C4-2B (cell line): ENCODE measurements at regions not wholly inside any gene's neighbourhood (a gene's known extent, or its start where the extent isn't known, plus 50 kb on each side); places are given as distances from the start of the nearest gene placed in this dataset.

Source experiments
- H3K27ac ChIP-seq: fragments of 450-650 bp; 2 replicates; pipeline ENCODE4 v1.5.1; 2017
- ZFX ChIP-seq: fragments of 450-650 bp; IDR thresholded peaks from 2 replicates; pipeline ENCODE4 v1.6.1; 2017
- TF ChIP-seq, protein P1 (sequence below): fragments of 450-650 bp; conservative IDR thresholded peaks from 2 replicates; pipeline ENCODE4 v1.5.1; 2017; ENCODE audit warnings: mild to moderate bottlenecking

DNA sequence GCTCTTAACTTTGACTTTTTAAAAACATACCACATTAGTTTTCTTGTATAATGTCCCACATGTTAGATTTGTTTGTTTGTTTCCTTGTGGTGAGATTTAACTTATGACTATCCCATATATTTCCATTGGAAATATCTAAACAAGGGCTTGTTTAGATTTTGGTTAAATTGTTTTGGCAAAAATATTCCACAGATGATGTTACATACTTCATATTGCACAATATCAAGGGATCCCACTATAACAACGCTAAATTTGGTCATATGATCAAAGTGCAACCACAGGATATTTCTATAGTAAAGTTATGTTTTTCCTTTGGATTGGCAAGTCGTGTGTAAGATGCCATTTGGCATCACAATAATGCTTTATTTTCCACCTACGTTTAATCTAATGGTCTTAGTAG, 396.7 kb downstream of the TGFB2 start:
- no peak overlapping the region for H3K27ac ChIP-seq
- TF ChIP-seq, protein P1, sequence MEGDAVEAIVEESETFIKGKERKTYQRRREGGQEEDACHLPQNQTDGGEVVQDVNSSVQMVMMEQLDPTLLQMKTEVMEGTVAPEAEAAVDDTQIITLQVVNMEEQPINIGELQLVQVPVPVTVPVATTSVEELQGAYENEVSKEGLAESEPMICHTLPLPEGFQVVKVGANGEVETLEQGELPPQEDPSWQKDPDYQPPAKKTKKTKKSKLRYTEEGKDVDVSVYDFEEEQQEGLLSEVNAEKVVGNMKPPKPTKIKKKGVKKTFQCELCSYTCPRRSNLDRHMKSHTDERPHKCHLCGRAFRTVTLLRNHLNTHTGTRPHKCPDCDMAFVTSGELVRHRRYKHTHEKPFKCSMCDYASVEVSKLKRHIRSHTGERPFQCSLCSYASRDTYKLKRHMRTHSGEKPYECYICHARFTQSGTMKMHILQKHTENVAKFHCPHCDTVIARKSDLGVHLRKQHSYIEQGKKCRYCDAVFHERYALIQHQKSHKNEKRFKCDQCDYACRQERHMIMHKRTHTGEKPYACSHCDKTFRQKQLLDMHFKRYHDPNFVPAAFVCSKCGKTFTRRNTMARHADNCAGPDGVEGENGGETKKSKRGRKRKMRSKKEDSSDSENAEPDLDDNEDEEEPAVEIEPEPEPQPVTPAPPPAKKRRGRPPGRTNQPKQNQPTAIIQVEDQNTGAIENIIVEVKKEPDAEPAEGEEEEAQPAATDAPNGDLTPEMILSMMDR = no peak
- no peak for TF ChIP-seq ZFX

DNA sequence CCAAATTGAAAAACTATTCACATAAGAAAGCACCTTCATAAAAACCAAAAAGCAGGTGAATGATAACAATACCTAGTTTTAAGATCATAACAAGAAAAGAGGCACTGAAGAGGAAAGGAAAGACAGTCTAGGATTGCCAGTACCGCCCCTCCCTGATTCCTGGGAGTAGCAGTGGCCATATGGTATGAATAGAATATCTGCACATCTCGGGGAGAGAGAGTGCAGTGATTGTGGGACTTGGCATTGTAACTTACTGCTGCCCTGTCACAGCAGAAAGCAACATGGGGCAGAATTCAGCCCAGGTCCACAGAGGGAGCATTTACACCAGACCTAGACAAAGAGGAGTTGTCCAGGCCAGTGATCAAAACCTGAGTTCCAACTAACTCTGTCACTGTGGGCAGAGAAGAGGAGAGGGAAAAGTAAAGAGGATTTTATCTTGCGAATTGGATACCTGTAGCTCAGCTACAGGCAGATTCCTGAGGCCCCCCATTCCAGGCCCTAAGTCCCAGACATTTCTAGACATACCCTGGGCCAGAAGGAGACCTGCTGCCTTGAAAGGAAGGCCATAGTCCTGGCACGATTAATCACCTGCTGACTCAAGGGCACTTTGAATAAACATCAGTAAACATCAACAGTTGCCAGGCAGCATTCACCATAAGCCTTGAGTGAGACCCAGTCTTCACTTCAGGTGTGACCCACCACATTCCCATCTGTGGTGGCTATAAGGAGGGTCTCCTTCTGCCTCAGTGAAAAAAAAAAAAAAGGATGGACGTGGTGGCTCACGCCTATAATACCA, 397.5 kb downstream of the TGFB2 start:
- H3K27ac ChIP-seq = no peak overlapping the region
- no peak for TF ChIP-seq ZFX
- TF ChIP-seq, protein P1 = no peak

DNA sequence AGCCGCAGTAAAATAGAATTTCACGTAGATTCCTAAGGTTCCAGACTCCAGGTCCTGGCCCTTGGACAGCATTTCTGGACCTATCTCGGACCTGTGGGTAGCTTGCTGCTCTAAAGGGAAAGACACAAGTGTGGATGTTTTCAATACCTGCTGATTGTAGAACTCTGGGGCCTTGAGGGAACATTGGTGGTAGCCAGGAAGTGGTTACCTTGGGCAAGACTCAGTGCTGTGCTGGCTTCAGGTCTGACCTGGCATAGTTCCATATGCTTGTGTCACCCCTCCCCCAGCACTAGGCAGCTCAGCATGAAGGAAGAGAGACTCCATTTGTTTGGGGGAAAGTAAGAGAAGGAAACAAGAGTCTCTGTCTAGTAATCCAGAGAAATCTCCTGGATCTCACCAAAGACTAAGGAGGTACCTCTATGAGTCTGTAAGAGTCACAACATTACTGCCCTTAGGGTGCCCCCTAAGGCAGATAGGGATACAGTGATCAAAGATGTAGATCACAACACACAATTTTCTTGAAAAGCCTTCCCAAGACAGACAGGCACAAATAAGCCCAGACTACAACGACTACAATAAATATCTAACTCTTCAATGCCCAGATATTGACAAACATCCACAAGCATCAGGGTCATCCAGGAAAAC, 398.8 kb downstream of the TGFB2 start:
- no peak overlapping the region for H3K27ac ChIP-seq
- no peak for TF ChIP-seq ZFX
- TF ChIP-seq, protein P1 = no peak

DNA sequence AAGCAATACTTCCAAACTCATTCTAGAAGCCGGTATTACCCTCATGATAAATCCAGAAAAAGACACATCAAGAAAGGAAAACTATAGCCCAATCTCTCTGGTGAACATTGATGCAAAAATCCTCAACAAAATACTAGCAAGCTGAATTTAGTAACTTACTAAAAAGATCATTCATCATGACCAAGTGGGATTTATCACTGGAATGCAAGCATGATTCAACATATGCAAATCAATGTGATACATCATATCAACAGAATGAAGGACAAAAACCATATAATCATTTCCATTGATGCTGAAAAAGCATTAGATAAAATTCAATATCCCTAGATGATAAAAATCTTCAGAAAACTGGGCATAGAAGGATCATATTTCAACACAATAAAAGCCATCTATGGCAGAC, 402.9 kb downstream of the TGFB2 start:
- H3K27ac ChIP-seq = no peak overlapping the region
- TF ChIP-seq, protein P1 = no peak
- no peak for TF ChIP-seq ZFX

DNA sequence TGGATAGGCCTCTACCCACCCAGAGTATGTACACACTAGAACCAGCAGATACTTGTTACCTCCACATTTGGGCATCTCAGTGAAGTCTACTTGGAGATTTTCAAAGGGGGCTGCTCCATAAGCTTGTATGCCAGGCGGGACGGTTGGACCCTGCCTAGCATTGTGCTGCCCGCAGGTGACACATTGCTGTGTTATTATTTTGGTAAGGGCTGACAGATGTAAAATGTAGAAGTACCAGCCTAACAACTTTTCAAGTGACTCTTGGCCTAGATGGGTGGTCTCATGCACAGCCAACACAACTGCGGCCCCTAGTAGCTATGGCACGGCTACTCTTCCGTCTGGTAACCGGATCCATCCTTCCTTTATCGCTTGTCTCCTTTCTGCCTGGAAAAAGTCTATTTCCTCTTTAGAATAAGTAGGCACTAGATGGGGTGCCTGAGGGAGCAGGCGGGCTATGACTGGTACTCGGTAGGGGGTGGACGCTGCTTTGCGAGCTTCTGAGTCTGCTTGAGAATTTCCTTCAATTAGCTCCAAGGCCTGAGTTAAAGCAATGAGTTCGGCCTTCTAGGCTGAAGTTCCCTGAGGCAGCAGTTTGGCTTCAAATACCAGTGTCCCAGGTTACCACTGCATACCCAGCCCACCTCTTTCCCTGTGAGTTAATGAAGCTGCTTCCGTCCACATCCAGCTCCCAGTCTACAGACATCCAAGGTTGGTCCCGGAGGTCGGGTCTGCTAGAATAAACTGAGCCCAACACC, 405.3 kb downstream of the TGFB2 start:
- no peak overlapping the region for H3K27ac ChIP-seq
- TF ChIP-seq, protein P1 = no peak
- TF ChIP-seq ZFX = no peak

DNA sequence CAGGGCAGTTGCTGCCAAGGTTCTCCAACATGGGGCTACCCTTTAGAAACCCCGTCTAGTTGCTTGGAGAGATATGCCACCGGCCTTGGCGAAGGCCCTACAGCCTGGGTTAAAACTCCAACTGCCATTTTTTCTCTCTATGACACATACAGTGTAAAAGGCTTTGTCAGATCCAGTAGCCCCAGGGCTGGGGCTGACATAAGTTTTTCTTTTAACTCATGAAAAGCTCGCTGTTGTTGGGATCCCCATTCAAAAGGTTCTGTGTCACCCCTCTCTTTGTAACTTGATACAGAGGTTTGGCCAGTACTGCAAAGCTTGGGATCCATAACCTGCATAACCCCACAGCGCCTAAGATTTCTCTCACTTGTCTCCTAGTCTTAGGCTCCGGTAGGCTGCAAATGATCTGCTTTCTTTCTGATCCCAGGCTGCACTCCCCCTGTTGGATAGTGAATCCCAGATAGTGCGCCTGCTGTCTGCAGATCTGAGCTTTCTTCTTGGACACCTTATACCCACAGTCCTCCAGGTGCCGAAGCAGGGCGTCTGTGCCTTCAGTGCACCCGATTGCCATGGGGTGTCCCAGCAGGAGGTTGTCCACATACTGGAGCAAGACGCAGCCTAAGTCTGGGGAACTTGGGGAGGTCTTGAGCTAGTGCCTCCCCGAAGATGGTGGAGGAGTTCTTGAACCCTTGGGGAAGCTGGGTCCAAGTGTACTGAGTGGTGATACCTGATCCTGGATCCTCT, 406.2 kb downstream of the TGFB2 start:
- TF ChIP-seq ZFX = no peak
- TF ChIP-seq, protein P1 = no peak
- H3K27ac ChIP-seq = 0 out of 2 replicates have a peak overlapping the region, but pooled peaks have one; percentile 7
